AG08395 (cell line): ENCODE measurements at regions not wholly inside any gene's neighbourhood (a gene's known extent, or its start where the extent isn't known, plus 50 kb on each side); places are given as distances from the start of the nearest gene placed in this dataset.
A peak's percentile ranks its signal among the peaks of the same experiment; 100 is the strongest.

ENCODE experiments used
- DNase-seq: peaks from one replicate; pipeline ENCODE4 v3.0.0; 2012; ENCODE audit warnings: mixed read lengths, low spot score

- no peak for DNase-seq
Measured at GRCh38 chr11:8740129-8740528, 57.5 kb downstream of the RPL27A start.

GRCh38 chr11:8744423-8744822, 61.8 kb downstream of the RPL27A start:
- DNase-seq, result no peak

GRCh38 chr11:8745431-8746253, 63.0 kb downstream of the RPL27A start:
- no peak for DNase-seq

GRCh38 chr11:8746331-8746974, 63.9 kb downstream of the RPL27A start:
- DNase-seq, result no peak

- DNase-seq, result no peak
Measured at GRCh38 chr11:8747173-8747572, 64.6 kb downstream of the RPL27A start.

GRCh38 chr11:8748317-8748716, 65.7 kb downstream of the RPL27A start:
- no peak for DNase-seq

- DNase-seq, result no peak
Measured at GRCh38 chr11:8749202-8749601, 66.6 kb downstream of the RPL27A start.

DNA sequence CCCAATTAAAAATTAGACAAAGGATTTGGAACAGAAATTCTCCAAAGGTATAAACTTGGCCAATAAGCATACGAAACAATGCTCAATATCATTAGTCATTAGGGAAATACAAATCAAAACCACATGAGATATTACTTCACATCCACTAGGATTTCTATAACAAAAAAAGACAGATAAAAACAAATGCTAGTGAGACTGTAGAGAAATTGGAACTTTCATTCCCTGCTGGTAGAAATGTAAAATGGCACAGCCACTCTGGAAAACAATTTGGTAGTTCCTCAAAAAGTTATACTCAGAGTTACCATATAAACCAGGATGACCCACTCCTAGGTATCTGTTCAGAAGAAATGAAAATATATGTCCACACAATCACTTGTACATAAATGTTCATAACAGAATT, 71.6 kb downstream of the RPL27A start:
- DNase-seq, result no peak

GRCh38 chr11:8756201-8756600, 73.6 kb downstream of the RPL27A start:
- DNase-seq, result peak; percentile 68

GRCh38 chr11:8757047-8757446, 74.5 kb downstream of the RPL27A start:
- DNase-seq, result peak; percentile 48

GRCh38 chr11:8757533-8757932, 74.9 kb downstream of the RPL27A start:
- no peak for DNase-seq

DNA sequence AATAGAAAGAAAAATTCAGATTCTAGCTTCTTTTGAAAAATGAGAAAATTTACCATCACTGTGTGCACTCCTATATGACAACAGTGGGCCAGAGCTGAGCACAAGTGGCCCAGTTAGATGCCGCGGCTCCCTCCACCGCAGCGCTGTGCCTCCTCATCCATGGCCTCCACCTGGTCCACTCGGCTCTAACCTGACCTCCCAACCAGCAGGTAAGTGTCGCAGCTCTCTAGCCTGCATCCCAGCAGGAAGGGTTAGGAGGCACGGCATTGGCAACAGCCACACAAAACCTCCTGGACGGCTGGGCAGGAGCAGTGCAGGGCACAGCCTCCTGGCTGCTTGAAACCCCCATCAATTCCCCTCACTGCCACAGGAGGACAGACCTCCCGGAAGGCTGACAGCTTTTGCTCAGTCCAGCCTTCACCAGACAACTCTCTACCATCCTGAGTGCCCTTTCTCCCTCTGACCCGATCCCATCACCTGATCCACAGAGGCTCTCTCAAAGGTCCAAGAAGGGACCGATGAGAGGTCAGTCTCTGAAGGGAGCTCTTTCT, 76.1 kb downstream of the RPL27A start:
- DNase-seq, result no peak

- DNase-seq, result no peak
Measured at GRCh38 chr11:8759634-8760033, 77.0 kb downstream of the RPL27A start.

GRCh38 chr11:8760896-8761295, 78.3 kb downstream of the RPL27A start:
- DNase-seq, result no peak

GRCh38 chr11:8763070-8763685, 80.6 kb downstream of the RPL27A start:
- DNase-seq, result no peak

GRCh38 chr11:8765294-8765693, 82.7 kb downstream of the RPL27A start:
- peak; percentile 64 for DNase-seq

DNA sequence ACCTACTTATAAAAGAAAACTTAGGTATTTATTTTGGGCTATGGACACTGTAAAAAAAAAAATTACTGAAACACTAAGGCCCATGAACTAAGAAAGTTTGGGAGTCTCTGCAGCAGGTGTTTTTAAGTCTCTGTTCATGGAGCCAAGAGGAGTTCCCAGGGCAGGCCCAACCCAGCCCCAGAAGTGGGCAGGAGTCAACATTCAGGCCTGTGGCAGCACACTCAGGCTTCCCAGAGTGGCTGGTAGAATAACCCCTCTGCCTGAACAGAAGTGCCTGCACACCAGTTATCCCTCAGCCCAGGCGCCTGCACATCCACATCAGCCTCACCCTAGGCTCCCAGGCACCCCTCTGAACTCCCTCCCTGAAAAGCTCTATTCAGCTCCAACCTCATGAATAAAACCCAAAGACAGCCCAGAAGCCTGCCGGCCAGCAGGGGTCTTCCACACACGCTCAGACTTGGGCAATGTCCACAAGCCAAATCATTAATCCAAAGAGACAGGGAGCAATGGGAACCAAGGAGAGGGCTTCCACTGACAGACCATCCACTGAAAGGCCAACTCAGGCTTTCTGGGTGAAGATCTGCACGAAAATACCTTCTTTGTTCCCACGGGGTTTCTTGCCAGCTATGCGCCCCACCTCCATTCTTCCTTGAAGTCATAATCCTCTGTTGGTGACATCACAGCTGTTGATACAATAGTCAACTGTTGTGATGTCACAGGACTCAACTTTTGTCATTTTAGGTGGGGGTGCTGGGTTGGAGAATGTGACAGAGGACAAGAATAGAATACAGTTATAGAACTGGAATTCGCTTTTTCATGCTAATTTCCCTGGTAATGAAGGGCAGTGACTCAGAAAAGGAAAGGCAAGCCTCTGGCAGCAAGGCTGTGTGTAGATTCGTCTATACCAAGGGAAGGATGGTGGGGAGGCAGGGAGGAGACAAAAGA, 83.7 kb downstream of the RPL27A start:
- DNase-seq, result peak; percentile 31

GRCh38 chr11:8766988-8767374, 84.4 kb downstream of the RPL27A start:
- DNase-seq, result no peak

DNA sequence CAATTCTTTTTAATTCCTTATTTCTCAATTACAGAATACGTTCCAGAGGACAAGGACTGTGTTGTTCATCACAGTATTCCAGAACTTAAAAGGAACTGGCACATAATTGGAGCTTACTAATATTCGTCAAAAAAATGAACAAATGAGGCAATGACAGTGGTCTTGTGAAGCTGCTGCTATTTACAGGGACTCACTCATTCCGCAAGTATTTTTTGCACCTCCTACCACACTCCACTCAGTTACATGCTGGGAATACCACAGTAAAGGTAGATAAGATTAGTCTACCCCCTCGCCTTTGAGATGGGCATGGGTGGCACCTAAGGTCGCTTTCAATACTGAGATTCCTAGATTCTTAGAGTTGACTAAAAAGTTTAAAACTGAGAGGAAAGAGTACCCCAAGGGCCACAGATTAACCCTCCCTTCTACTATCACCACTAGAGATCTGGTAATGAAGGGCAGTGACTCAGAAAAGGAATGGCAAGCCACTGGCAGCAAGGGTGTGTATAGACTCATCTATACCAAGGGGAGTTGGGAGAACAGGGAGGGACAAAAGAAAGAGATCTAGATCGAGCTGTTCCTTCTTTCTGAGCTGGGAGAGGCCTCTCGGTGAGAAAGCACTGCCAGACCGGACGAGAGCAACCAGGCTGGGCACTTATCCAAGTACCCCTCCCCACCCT, 85.0 kb downstream of the RPL27A start:
- peak; percentile 43 for DNase-seq

DNA sequence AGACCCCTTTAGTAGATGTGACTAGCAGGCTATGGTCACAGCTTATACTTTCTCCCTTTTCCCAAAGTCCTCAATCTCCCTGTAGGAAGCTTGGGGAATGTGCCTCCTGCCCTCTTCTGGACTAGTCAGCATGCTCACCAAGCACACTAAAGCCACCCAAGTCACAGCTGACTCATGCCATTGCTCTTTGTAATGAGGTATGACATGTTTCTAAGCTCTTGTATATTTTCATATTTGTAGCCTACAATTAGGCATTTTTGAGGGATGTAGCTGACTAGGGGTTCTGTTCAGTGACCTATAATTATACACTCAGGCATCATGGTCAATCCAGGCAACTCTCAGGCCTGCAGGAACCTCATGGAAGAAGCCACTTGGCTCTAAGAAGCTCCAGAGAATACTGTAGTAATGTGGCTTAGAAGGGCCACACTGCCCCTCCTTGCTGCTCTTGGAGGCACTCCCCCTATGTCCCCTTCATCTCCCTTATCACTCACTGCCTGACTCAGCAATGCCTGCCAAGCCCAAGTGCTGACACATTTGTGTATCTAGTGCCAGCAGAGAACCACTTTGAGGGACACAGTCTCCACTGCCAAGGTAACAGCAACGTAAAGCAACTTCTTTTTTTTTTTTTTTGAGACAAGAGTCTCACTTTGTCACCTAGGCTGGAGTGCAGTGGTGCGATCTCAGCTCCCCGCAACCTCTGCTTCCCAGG, 86.2 kb downstream of the RPL27A start:
- DNase-seq, result peak; percentile 80
